COR-L47 (cell line): ENCODE measurements at regions not wholly inside any gene's neighbourhood (a gene's known extent, or its start where the extent isn't known, plus 50 kb on each side); places are given as distances from the start of the nearest gene placed in this dataset.
"Not testable (repeated sequence)": the region's sequence is repeated elsewhere in the genome, so short reads cannot be mapped to it uniquely, and the experiment has no call there.

Source experiments
- DNase-seq: peaks from one replicate; lab custom pipeline; 2025; lab: John Stamatoyannopoulos, UW

GRCh38 chr13:50274181-50274580, 258.9 kb downstream of the KCNRG start:
- DNase-seq, result no peak

GRCh38 chr13:50275392-50276063, 260.3 kb downstream of the KCNRG start:
- no peak for DNase-seq

DNA sequence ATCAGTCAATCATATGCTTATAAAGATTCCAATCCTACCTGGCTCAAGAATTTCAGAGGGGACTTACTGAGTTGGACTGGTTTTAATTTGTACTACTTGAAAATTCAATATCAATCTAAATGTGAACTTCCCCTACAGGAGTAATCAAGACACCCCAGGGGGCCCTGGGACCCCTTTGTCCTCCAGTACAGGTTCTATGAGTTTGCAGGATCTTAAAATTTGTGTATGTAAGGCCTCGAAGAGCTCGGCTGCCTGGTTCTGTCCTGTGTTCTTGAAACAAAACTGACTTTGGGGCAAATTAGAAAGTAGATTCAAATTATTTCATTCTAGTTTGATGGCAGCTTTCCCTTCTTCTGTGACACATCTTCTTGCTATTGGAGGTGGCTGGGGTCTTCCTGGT, 261.3 kb downstream of the KCNRG start:
- DNase-seq, result no peak

- no peak for DNase-seq
Measured at GRCh38 chr13:50277127-50277526, 261.9 kb downstream of the KCNRG start.

- no peak for DNase-seq
Measured at GRCh38 chr13:50277906-50278305, 262.7 kb downstream of the KCNRG start.

DNA sequence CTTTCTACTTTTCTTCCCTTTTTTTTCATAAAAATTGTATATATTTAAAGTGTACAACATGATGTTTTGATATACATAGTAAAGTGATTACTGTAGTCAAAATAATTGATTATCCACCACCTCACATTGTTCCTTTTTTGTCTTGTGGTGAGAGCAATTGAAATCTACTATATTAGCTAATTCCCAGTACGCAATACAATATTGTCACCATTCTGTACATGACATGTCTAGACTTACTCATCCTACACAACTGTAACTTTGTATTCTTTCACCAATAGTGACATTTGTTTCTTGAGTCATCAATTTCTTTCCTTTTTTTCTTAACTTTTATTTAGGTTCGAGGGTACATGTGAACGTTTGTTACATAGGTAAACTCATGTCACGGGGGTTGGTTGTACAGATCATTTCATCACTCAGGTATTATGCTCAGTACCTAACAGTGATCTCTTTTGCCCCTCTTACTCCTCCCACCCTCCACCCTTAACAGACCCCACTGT, 265.2 kb downstream of the KCNRG start:
- no peak for DNase-seq

GRCh38 chr13:50282016-50282415, 266.8 kb downstream of the KCNRG start:
- no peak for DNase-seq

GRCh38 chr13:50283017-50283416, 267.8 kb downstream of the KCNRG start:
- DNase-seq, result no peak

- DNase-seq, result no peak
Measured at GRCh38 chr13:50284540-50284939, 269.3 kb downstream of the KCNRG start.

DNA sequence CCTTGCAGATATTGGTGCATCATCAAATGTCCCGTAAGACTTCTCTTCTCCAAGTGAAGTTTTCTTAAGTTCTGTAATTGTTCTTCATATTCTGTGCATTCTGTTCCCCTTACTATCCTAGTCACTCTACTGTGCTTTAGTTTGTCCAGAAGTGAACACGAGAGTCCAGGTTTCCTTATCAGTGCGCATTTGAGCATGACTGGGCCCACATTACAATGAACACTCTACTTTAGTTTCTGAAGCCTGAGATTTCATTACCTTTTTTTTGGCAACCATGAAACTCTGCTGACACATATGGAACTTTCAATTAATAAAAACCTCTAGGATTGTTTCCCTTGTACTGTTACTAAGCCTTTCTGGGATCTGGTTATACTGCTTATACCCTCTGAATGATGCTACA, 270.0 kb downstream of the KCNRG start:
- DNase-seq, result no peak

DNA sequence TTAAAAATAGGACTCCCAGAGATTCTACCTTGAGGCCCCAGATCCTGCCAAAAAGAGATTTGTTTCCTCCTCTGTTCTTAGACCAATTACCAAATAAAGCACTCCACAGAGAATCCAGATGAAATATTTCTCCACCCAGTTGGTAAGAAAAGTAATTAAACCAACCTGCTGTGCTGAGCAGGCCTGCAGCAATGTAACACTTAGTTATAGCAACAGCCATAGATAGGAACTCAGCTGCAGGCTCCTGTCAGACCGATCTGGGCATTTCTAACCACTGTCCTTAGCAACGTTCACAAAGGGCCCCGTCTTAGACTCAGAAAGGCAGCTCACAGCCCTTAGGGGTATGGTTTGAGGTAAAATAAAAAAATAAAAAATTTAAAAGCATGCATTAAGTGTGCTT, 271.1 kb downstream of the KCNRG start:
- DNase-seq, result no peak

GRCh38 chr13:50290186-50290585, 274.9 kb downstream of the KCNRG start:
- DNase-seq, result no peak

DNA sequence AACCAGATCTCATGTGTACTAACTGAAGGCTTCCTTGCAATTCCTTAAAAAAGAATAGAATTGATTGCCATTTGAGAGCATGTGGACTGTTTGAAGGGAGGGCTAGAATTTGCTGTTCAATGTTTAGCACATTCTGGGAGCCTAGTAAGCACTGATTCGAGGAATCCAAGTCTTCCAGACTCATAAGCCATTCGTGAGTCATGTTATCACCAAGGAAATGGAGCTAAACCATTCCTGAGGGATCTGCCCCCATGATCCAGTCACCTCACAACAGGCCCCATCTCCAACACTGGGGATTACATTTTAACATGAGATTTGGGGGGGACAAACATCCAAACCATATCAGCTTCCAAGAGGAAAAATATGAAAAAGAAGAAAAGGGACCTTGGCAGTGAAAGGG, 276.4 kb downstream of the KCNRG start:
- no peak for DNase-seq

- DNase-seq, result no peak
Measured at GRCh38 chr13:50292081-50292480, 276.8 kb downstream of the KCNRG start.

- DNase-seq, result not testable (repeated sequence)
Measured at GRCh38 chr13:50294425-50294824, 279.2 kb downstream of the KCNRG start.

GRCh38 chr13:50299546-50300249, 284.5 kb downstream of the KCNRG start:
- no peak for DNase-seq

DNA sequence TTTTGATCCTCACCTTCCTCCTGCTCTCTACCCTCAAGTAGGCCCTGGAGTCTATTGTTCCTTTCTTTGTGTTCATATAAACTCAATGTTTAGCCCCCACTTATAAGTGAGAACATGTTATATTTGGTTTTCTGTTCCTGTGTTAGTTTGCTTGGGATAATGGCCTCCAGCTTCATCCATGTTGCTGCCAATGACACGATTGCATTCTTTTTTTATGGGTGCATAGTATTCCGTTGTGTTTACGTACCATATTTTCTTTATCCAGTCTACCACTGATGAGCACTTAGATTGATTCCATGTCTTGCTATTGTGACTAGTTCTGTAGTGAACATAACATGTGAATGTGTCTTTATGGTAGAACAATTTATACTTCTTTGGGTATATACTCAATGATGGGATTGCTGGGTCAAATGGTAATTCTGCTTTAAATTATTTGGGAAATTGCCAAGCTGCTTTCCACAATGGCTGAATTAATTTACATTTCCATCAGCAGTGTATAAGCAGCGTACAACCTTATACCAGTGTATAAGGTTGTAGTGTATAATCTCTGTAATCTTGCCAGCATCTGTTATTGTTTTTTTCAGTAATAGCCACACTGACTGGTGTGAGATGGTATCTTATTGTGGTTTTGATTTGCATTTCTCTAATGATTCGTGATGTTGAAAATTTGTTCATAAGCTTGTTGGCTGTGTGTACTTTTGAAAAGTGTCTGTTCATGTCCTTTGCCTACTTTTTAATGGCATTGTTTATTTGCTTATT, 288.9 kb downstream of the KCNRG start:
- DNase-seq, result no peak

- DNase-seq, result no peak
Measured at GRCh38 chr13:50306156-50306555, 290.9 kb downstream of the KCNRG start.

GRCh38 chr13:50309318-50309717, 294.1 kb downstream of the KCNRG start:
- DNase-seq, result no peak

GRCh38 chr13:50309882-50310594, 294.8 kb downstream of the KCNRG start:
- DNase-seq, result no peak

DNA sequence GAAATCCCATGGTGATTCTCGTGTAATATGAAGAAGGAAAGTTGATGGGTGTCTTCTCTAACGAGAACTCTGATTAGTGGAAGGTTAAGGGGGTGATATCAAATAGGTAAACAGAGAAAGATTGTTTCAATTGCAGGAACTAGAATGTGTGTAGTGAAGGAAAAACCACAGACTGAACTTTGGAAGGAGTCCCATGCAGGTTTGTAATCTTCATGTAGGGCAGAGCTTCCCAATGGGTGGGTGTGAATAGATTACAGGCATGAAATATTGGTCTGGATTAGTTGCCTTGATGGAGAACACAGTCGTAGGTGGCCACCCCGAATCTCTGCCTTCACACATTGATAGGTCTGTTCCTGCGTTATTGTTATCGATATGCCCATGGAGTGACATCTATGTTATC, 295.5 kb downstream of the KCNRG start:
- no peak for DNase-seq

DNA sequence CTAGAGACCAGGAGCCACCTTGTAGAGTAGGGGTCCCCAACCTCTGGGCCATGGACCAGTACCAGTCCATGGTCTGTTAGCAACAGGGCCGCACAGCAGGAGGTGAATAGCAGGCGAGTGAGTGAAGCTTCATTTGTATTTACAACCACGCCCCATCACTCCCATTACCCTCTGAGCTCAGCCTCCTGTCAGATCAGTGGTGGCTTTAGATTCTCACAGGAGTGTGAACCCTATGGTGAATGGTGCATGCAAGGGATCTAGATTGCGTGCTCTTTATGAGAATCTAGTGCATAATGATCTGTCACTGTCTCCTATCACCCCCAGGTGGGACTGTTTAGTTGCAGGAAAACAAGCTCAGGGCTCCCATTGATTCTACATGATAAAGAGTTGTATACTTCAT, 303.6 kb downstream of the KCNRG start:
- DNase-seq, result no peak
